Thyroid gland (tissue), 4 donors: ENCODE measurements at regions not wholly inside any gene's neighbourhood (a gene's known extent, or its start where the extent isn't known, plus 50 kb on each side); places are given as distances from the start of the nearest gene placed in this dataset.

Experiments
- POLR2A ChIP-seq, 2 donors: fragments of 450-650 bp; IDR thresholded peaks; one replicate each; pipeline ENCODE4 v1.6.1; 2017; ENCODE audit warnings: antibody characterized with exemption in 2 of 2, mild to moderate bottlenecking in 2 of 2, moderate library complexity in 1 of 2
- TF ChIP-seq, protein P1 (sequence below), 6 experiments: fragments of 200-600 bp in 3 of 6; fragments of 450-650 bp in 3 of 6; sonication (generic) in 3 of 6; IDR thresholded peaks; one replicate each; pipeline ENCODE4 v1.5.1; 2016 to 2019; ENCODE audit warnings: antibody characterized with exemption in 6 of 6, mild to moderate bottlenecking in 2 of 6, inconsistent platforms in 1 of 6, moderate library complexity in 1 of 6

DNA sequence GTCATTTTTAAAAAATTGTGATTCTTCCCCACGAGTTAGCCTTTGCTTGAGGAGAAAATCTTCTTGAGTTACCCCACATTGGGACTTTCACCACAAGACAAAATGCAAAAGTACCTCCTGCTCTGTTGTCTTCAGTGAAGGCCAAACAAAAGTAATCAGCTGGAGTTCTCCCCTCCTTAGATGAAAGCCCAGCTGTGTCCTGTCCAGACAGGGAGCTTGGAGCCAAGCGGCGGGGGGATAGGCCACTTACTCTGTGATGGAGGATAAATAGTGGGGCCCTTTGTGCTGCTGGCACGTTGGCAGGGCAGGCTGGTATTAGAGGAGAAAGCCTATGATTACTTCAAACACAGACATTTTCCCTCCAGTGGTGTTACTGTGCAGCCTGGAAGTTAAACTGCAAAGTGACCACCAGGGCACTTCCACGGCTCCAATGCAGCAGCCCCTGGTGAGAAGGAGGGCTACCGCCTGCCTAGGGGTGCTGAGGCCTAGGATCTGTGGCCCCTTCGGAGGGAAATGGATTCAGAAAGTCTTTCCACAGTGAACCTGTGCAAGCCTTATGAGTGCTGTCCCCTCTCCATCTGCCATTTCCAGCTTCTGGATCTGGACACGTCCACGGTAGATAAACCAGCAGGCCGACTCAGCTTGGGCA, 155.0 kb downstream of the TMEM167A start:
- TF ChIP-seq, protein P1, sequence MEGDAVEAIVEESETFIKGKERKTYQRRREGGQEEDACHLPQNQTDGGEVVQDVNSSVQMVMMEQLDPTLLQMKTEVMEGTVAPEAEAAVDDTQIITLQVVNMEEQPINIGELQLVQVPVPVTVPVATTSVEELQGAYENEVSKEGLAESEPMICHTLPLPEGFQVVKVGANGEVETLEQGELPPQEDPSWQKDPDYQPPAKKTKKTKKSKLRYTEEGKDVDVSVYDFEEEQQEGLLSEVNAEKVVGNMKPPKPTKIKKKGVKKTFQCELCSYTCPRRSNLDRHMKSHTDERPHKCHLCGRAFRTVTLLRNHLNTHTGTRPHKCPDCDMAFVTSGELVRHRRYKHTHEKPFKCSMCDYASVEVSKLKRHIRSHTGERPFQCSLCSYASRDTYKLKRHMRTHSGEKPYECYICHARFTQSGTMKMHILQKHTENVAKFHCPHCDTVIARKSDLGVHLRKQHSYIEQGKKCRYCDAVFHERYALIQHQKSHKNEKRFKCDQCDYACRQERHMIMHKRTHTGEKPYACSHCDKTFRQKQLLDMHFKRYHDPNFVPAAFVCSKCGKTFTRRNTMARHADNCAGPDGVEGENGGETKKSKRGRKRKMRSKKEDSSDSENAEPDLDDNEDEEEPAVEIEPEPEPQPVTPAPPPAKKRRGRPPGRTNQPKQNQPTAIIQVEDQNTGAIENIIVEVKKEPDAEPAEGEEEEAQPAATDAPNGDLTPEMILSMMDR (IDR thresholded peaks at IDR 0.05), result no peak
- no peak for TF ChIP-seq POLR2A (IDR thresholded peaks at IDR 0.05)
